CD1c-positive myeloid dendritic cell (primary cell): ENCODE measurements at regions not wholly inside any gene's neighbourhood (a gene's known extent, or its start where the extent isn't known, plus 50 kb on each side); places are given as distances from the start of the nearest gene placed in this dataset.
"Not testable (repeated sequence)": the region's sequence is repeated elsewhere in the genome, so short reads cannot be mapped to it uniquely, and the experiment has no call there.

ENCODE experiments used
- DNase-seq: peaks from one replicate; pipeline ENCODE4 v3.0.0-alpha.2; 2016; ENCODE audit errors: extremely low spot score

- no peak for DNase-seq
Measured at GRCh38 chr6:86609549-86610388, 327.6 kb upstream of the HTR1E start.

GRCh38 chr6:86603364-86603763, 334.0 kb upstream of the HTR1E start:
- not testable (repeated sequence) for DNase-seq

- DNase-seq: not testable (repeated sequence)
Measured at GRCh38 chr6:86602093-86602492, 335.2 kb upstream of the HTR1E start.

GRCh38 chr6:86598969-86599368, 338.4 kb upstream of the HTR1E start:
- not testable (repeated sequence) for DNase-seq

- DNase-seq: no peak
Measured at GRCh38 chr6:86595641-86596040, 341.7 kb upstream of the HTR1E start.

- no peak for DNase-seq
Measured at GRCh38 chr6:86586195-86586594, 351.1 kb upstream of the HTR1E start.

- no peak for DNase-seq
Measured at GRCh38 chr6:86581833-86582232, 355.5 kb upstream of the HTR1E start.

GRCh38 chr6:86563197-86563596, 374.1 kb upstream of the HTR1E start:
- no peak for DNase-seq

GRCh38 chr6:86558318-86558717, 379.0 kb upstream of the HTR1E start:
- no peak for DNase-seq

- no peak for DNase-seq
Measured at GRCh38 chr6:86537292-86537861, 400.0 kb upstream of the HTR1E start.

GRCh38 chr6:86536121-86536520, 401.2 kb upstream of the HTR1E start:
- no peak for DNase-seq

- DNase-seq: no peak
Measured at GRCh38 chr6:86535100-86535499, 402.2 kb upstream of the HTR1E start.

GRCh38 chr6:86529635-86530034, 407.7 kb upstream of the HTR1E start:
- no peak for DNase-seq

GRCh38 chr6:86526238-86526637, 411.1 kb upstream of the HTR1E start:
- no peak for DNase-seq

- no peak for DNase-seq
Measured at GRCh38 chr6:86516087-86516486, 421.2 kb upstream of the HTR1E start.

- DNase-seq: no peak
Measured at GRCh38 chr6:86511962-86512361, 425.4 kb upstream of the HTR1E start.

- DNase-seq: no peak
Measured at GRCh38 chr6:86508230-86508629, 429.1 kb upstream of the HTR1E start.

- DNase-seq: no peak
Measured at GRCh38 chr6:86502497-86502896, 434.8 kb upstream of the HTR1E start.

GRCh38 chr6:86500035-86500434, 437.3 kb upstream of the HTR1E start:
- DNase-seq: no peak

- not testable (repeated sequence) for DNase-seq
Measured at GRCh38 chr6:86489042-86489441, 448.3 kb upstream of the HTR1E start.

- DNase-seq: no peak
Measured at GRCh38 chr6:86487660-86488221, 449.6 kb upstream of the HTR1E start.

- not testable (repeated sequence) for DNase-seq
Measured at GRCh38 chr6:86478316-86478715, 459.0 kb upstream of the HTR1E start.

GRCh38 chr6:86477500-86478148, 459.7 kb upstream of the HTR1E start:
- no peak for DNase-seq
